HEK293 (cell line): ENCODE measurements at regions not wholly inside any gene's neighbourhood (a gene's known extent, or its start where the extent isn't known, plus 50 kb on each side); places are given as distances from the start of the nearest gene placed in this dataset.
"Not testable (repeated sequence)": the region's sequence is repeated elsewhere in the genome, so short reads cannot be mapped to it uniquely, and the experiment has no call there.

ENCODE experiments used
- CTCF ChIA-PET: fragments of 350-600 bp; formaldehyde crosslinking; extraction: SDS; loops from one replicate; lab custom pipeline; 2021; ENCODE audit warnings: antibody characterized with exemption; lab: Yijun Ruan, JAX
- POLR2A ChIA-PET: fragments of 300-600 bp; formaldehyde crosslinking; extraction: SDS; loops from one replicate; lab custom pipeline; 2020; ENCODE audit warnings: antibody characterized with exemption, inconsistent platforms; lab: Yijun Ruan, JAX
- H3K27ac ChIP-seq: fragments of 200-500 bp; sonication (Bioruptor generic); 2 replicates; pipeline ENCODE4 v1.5.1; 2014; ENCODE audit warnings: low read depth, low read length, control low read depth, inconsistent platforms; ENCODE audit errors: extremely low read depth
- H3K36me3 ChIP-seq, 2 experiments: fragments of 200-500 bp in 1 of 2; sonication (Bioruptor generic) in 1 of 2; 1 replicate in 1 of 2; 2 replicates in 1 of 2; pipeline ENCODE4 v1.5.1; 2014 to 2017; ENCODE audit warnings: inconsistent platforms in 2 of 2, low read length in 2 of 2; ENCODE audit not compliant: control insufficient read depth in 2 of 2, insufficient read depth in 1 of 2
- H3K4me1 ChIP-seq: fragments of 200-500 bp; sonication (Bioruptor generic); 2 replicates; pipeline ENCODE4 v1.5.1; 2014; ENCODE audit warnings: mild to moderate bottlenecking, low read length, inconsistent platforms; ENCODE audit not compliant: control insufficient read depth, insufficient read depth
- H3K4me3 ChIP-seq: 2 replicates; pipeline ENCODE4 v1.5.1; 2011; ENCODE audit warnings: low read depth, mild to moderate bottlenecking, control low read depth, low read length, moderate library complexity
- H3K9me3 ChIP-seq: fragments of 200-500 bp; sonication (Bioruptor generic); 2 replicates; pipeline ENCODE4 v1.5.1; 2014; ENCODE audit warnings: low read depth, low read length, inconsistent platforms; ENCODE audit not compliant: control insufficient read depth, insufficient read depth
- EGR2 ChIP-seq: fragments of 450-650 bp; formaldehyde crosslinking; IDR thresholded peaks from 2 replicates; pipeline ENCODE4 v1.5.1; 2016; ENCODE audit warnings: low read depth, missing biosample characterization, missing genetic modification characterization
- PBX3 ChIP-seq: sonication (generic); formaldehyde crosslinking; IDR thresholded peaks from 2 replicates; pipeline ENCODE4 v1.8.1; 2022; ENCODE audit warnings: mild to moderate bottlenecking, moderate library complexity, missing genetic modification reagents
- ZBTB11 ChIP-seq: fragments of 450-650 bp; formaldehyde crosslinking; conservative IDR thresholded peaks from 2 replicates; pipeline ENCODE4 v1.5.1; 2016; ENCODE audit warnings: low read depth, missing biosample characterization, missing genetic modification characterization
- ZFHX2 ChIP-seq: fragments of 450-650 bp; formaldehyde crosslinking; conservative IDR thresholded peaks from 2 replicates; pipeline ENCODE4 v1.5.1; 2016; ENCODE audit warnings: missing biosample characterization, missing genetic modification characterization
- ZNF138 ChIP-seq: fragments of 450-650 bp; formaldehyde crosslinking; IDR thresholded peaks from 2 replicates; pipeline ENCODE4 v1.5.1; 2016; ENCODE audit warnings: missing biosample characterization, missing genetic modification characterization, borderline replicate concordance
- ZNF24 ChIP-seq: fragments of 450-650 bp; formaldehyde crosslinking; IDR thresholded peaks from 2 replicates; pipeline ENCODE4 v1.5.1; 2016; ENCODE audit warnings: missing biosample characterization, missing genetic modification characterization
- ZNF623 ChIP-seq: fragments of 450-650 bp; formaldehyde crosslinking; IDR thresholded peaks from 2 replicates; pipeline ENCODE4 v1.5.1; 2016; ENCODE audit warnings: missing biosample characterization, missing genetic modification characterization
- ZNF747 ChIP-seq: fragments of 450-650 bp; formaldehyde crosslinking; IDR thresholded peaks from 2 replicates; pipeline ENCODE4 v1.5.1; 2016; ENCODE audit warnings: missing biosample characterization, missing genetic modification characterization
- ZNF785 ChIP-seq: fragments of 450-650 bp; formaldehyde crosslinking; IDR thresholded peaks from 2 replicates; pipeline ENCODE4 v1.5.1; 2016; ENCODE audit warnings: missing biosample characterization, missing genetic modification characterization
- ZSCAN4 ChIP-seq: fragments of 450-650 bp; formaldehyde crosslinking; IDR thresholded peaks from 2 replicates; pipeline ENCODE4 v1.5.1; 2017; ENCODE audit warnings: missing biosample characterization, missing genetic modification characterization
- ZSCAN5A ChIP-seq: fragments of 450-650 bp; formaldehyde crosslinking; IDR thresholded peaks from 2 replicates; pipeline ENCODE4 v1.5.1; 2016; ENCODE audit warnings: missing biosample characterization, missing genetic modification characterization

GRCh38 chr20:46786566-46786965 lies 77.1 kb downstream of the SLC2A10 start (continued):
- TF ChIP-seq EGR2 (no peak), ZNF747 (no peak), ZSCAN5A (tag by site-specific recombination) (no peak), ZBTB11 (tag by site-specific recombination) (no peak), ZNF785 (tag by site-specific recombination) (no peak), ZNF623 (tag by site-specific recombination) (no peak)

- TF ChIP-seq EGR2 (peak; percentile 55; the same call in 1 of the 2 replicates), ZNF138 (tag by site-specific recombination) (no peak), ZNF24 (tag by site-specific recombination) (no peak), ZSCAN4 (tag by site-specific recombination) (peak; percentile 83), ZFHX2 (tag by site-specific recombination) (peak; percentile 55), PBX3 (CRISPR knock-in tag) (no peak)
- no peaks in the 10 kb centered on the region for H3K4me1 ChIP-seq
- CTCF ChIA-PET: no interaction called here
- no peaks in the 10 kb centered on the region for H3K36me3 ChIP-seq
- no peak overlapping the region for H3K27ac ChIP-seq
- no peaks in the 10 kb centered on the region for H3K9me3 ChIP-seq
- no peak overlapping the region for H3K4me3 ChIP-seq
- POLR2A ChIA-PET: no interaction called here
Observed at GRCh38 chr20:46787991-46788762, 78.7 kb downstream of the SLC2A10 start.

- CTCF ChIA-PET, H3K36me3 ChIP-seq, POLR2A ChIA-PET, H3K4me3 ChIP-seq, H3K9me3 ChIP-seq, H3K27ac ChIP-seq, H3K4me1 ChIP-seq: not testable (repeated sequence)
- peak; percentile 85 for TF ChIP-seq EGR2
- TF ChIP-seq ZFHX2 (tag by site-specific recombination): peak; percentile 88
Observed at GRCh38 chr20:46788763-46789091, 79.3 kb downstream of the SLC2A10 start.
